Common myeloid progenitor, CD34-positive (primary cell): ENCODE measurements at regions not wholly inside any gene's neighbourhood (a gene's known extent, or its start where the extent isn't known, plus 50 kb on each side); places are given as distances from the start of the nearest gene placed in this dataset.
A peak's percentile ranks its signal among the peaks of the same experiment; 100 is the strongest.
"Not testable (repeated sequence)": the region's sequence is repeated elsewhere in the genome, so short reads cannot be mapped to it uniquely, and the experiment has no call there.

Experiments
- CTCF ChIA-PET: fragments of 350-600 bp; sonication (Branson Sonifier 250); formaldehyde crosslinking; loops from one replicate; lab custom pipeline; 2021; ENCODE audit warnings: antibody characterized with exemption; lab: Charles Lee
- POLR2A ChIA-PET: fragments of 350-600 bp; sonication (Branson Sonifier 250); formaldehyde crosslinking; loops from one replicate; lab custom pipeline; 2021; ENCODE audit warnings: antibody characterized with exemption; lab: Charles Lee
- DNase-seq, 3 donors: peaks; one replicate each; pipeline versions ENCODE4 v3.0.0 to v3.0.0-alpha.2; 2013
- H3K27ac ChIP-seq, 2 experiments: 1 replicate in 1 of 2; 2 replicates in 1 of 2; pipeline ENCODE4 v1.7.0; 2013; ENCODE audit warnings: inconsistent platforms in 2 of 2, low read length in 2 of 2, mild to moderate bottlenecking in 2 of 2, low read depth in 1 of 2, moderate library complexity in 1 of 2; ENCODE audit not compliant: severe bottlenecking in 2 of 2, insufficient read depth in 1 of 2, poor library complexity in 1 of 2
- H3K27me3 ChIP-seq, 5 experiments: replicated peaks in 2 of 5; 1 replicate in 3 of 5; 2 replicates in 2 of 5; pipeline versions ENCODE4 v1.6.1 to v1.7.0; 2013; ENCODE audit warnings: low read length in 4 of 5, mild to moderate bottlenecking in 2 of 5, moderate library complexity in 2 of 5, inconsistent platforms in 1 of 5; ENCODE audit not compliant: insufficient read depth in 5 of 5, control insufficient read depth in 4 of 5
- H3K36me3 ChIP-seq, 4 experiments: 1 replicate in 2 of 4; 2 replicates in 2 of 4; pipeline versions ENCODE4 v1.6.1 to v1.7.0; 2013; ENCODE audit warnings: low read length in 3 of 4, control low read depth in 1 of 4, mild to moderate bottlenecking in 1 of 4; ENCODE audit not compliant: control insufficient read depth in 4 of 4, insufficient read depth in 4 of 4
- H3K4me1 ChIP-seq, 4 experiments: 1 replicate in 3 of 4; 2 replicates in 1 of 4; pipeline versions ENCODE4 v1.6.1 to v1.7.1; 2013; ENCODE audit warnings: low read length in 3 of 4, mild to moderate bottlenecking in 3 of 4, control low read depth in 1 of 4, inconsistent platforms in 1 of 4, moderate library complexity in 1 of 4; ENCODE audit not compliant: control insufficient read depth in 4 of 4, insufficient read depth in 4 of 4; ENCODE audit errors: control extremely low read depth in 1 of 4
- H3K4me3 ChIP-seq, 7 experiments: 1 replicate in 4 of 7; 2 replicates in 3 of 7; pipeline versions ENCODE4 v1.5.1 to v1.7.0; 2013; ENCODE audit warnings: mild to moderate bottlenecking in 7 of 7, low read length in 6 of 7, moderate library complexity in 6 of 7, inconsistent platforms in 2 of 7, low read depth in 2 of 7, control low read depth in 1 of 7; ENCODE audit not compliant: insufficient read depth in 4 of 7, control insufficient read depth in 1 of 7; ENCODE audit errors: extremely low read depth in 1 of 7
- H3K9me3 ChIP-seq, 5 experiments: 1 replicate in 4 of 5; 2 replicates in 1 of 5; pipeline versions ENCODE4 v1.6.1 to v1.7.1; 2013; ENCODE audit warnings: low read length in 4 of 5, mild to moderate bottlenecking in 2 of 5, inconsistent platforms in 1 of 5, low read depth in 1 of 5, moderate library complexity in 1 of 5; ENCODE audit not compliant: control insufficient read depth in 4 of 5, insufficient read depth in 2 of 5; ENCODE audit errors: control extremely low read depth in 1 of 5
- WGBS: methylation state at CpG from one replicate; pipeline ENCODE4 v1.1.5; 2013; ENCODE audit not compliant: insufficient coverage; 5-methylcytosine and 5-hydroxymethylcytosine counted together

DNA sequence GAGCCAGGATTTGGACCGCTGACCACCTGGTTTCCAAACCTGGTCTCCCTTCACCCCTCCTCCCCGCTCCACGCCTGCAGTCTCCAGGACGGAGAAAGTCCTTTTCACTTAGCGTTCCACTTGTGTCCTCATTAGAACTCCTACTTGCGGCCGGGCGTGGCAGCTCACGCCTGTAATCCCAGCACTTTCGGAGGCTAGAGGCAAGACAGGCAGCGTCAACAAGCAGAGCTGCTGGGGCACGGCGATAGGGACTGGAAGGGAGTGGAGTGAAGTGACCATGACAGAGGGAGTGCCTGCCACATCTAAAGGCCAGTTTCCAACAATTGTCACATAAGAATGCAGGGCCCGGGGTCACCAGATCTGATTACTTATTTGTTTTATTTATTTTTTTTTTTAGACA lies 132.5 kb upstream of the NCOR2 start:
- H3K4me3 ChIP-seq: no peak overlapping the region
- peaks cover 0 to 3% (median 0%) of the 10 kb centered on the region in 5 experiments for H3K27me3 ChIP-seq
- ChIA-PET POLR2A (interaction anchor here (0.6 kb wide), 1 partner anchor 11 kb away, joined by 3 read pairs; no protein-coding TSS in a partner anchor), CTCF (interaction anchor here (0.9 kb wide), 1 partner anchor 63 kb away, joined by 3 read pairs; no protein-coding TSS in a partner anchor)
- no peaks in the 10 kb centered on the region for H3K9me3 ChIP-seq
- H3K4me1 ChIP-seq: peaks cover 0 to 22% (median 10%) of the 10 kb centered on the region in 4 experiments
- 91% methylated on average over 13 of the region's 14 CpGs for WGBS
- no peak for DNase-seq
- H3K36me3 ChIP-seq: no peaks in the 10 kb centered on the region
- H3K27ac ChIP-seq: no peak overlapping the region

DNA sequence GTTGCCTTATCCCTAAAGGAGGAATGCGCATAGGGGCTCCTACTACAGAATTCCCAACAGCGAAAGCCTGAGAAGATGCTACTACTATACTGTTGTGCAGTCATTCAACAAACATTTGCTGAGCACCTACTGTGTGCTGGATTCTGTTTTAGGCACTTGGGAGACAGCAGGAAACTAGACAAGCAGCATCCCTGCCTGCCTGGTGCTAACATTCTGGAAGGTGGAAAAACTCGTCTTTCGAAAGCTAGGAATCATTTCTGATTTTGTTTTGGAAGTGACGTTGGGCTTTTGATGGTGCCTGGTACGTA lies 131.5 kb upstream of the NCOR2 start:
- Histone ChIP-seq H3K36me3 (no peaks in the 10 kb centered on the region), H3K27me3 (peaks cover 0 to 3% (median 0%) of the 10 kb centered on the region in 5 experiments), H3K4me1 (peaks cover 3 to 30% (median 12%) of the 10 kb centered on the region in 4 experiments), H3K4me3 (no peak overlapping the region), H3K9me3 (no peaks in the 10 kb centered on the region), H3K27ac (no peak overlapping the region)
- WGBS: 96% methylated on average over 6 of the region's 6 CpGs
- CTCF ChIA-PET: interaction anchor here (1.9 kb wide), 1 partner anchor 9 kb away, joined by 14 read pairs; no protein-coding TSS in a partner anchor
- POLR2A ChIA-PET: no interaction called here
- DNase-seq: no peak

DNA sequence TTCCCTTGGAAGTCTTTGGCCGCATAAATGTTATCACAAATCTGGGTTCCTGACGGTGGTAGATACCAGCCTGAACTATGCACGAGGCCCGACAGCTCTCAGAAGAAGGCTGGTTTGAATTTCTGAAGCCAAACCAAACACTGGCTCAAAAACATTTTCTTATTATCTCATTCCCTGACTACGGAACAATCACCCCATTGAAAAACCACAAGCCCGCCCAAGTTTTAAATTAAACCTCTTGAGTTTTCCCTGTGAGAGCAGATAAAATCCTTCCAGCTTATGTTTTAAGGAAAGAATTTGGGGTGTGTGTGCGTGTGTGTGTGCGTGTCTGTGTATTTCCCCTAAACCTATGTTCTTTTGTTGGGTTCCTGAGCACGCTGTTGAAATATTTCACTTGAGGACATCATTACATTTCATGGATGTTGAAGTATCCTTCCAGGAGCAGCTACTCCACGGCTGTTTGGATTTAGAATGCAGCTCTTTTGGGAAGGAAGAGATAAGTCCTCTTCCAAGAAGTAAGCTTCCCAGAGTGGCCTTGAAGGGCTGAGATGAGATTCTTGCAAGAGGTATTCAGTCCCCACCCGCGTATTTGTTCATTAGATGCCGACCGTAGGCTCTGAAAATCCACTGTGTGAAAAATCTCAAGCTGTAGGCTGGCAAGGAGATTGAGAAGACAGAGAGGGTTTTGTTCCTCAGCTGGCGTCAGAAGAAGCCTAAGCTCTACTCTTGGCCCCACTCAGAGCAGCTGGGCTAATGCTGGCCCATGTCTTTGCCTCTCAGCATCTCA lies 131.0 kb upstream of the NCOR2 start:
- POLR2A ChIA-PET: no interaction called here
- Histone ChIP-seq H3K27me3 (peaks cover 0 to 3% (median 0%) of the 10 kb centered on the region in 5 experiments), H3K4me3 (no peak overlapping the region), H3K4me1 (peaks cover 3 to 30% (median 14%) of the 10 kb centered on the region in 4 experiments), H3K27ac (no peak overlapping the region), H3K9me3 (no peaks in the 10 kb centered on the region), H3K36me3 (no peaks in the 10 kb centered on the region)
- CTCF ChIA-PET: interaction anchor here (1.1 to 1.9 kb wide), 3 partner anchors 9 to 47 kb away, joined by 3 to 14 read pairs (median 4); no protein-coding TSS in a partner anchor
- WGBS: 26% methylated on average over 8 of the region's 15 CpGs
- DNase-seq: peak in 1 of 3 donors; percentile 31

DNA sequence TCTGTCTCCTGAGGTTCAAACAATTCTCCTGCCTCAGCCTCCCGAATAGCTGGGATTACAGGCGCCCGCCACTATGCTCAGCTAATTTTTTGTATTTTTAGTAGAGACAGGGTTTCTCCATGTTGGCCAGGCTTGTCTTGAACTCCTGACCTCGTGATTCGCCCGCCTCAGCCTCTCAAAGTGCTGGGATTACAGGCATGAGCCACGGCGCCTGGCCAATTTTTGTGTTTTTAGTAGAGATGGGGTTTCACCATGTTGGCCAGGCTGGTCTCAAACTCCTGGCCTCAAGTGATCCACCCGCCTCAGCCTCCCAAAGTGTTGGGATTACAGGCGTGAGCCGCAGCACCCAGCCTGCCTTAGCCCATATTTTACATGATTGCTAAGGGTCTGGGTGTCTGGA lies 130.3 kb upstream of the NCOR2 start:
- peaks cover 3 to 30% (median 14%) of the 10 kb centered on the region in 4 experiments for H3K4me1 ChIP-seq
- H3K9me3 ChIP-seq, H3K4me3 ChIP-seq, POLR2A ChIA-PET, H3K27ac ChIP-seq, H3K27me3 ChIP-seq, H3K36me3 ChIP-seq, DNase-seq: not testable (repeated sequence)
- 94% methylated on average over 6 of the region's 11 CpGs for WGBS
- CTCF ChIA-PET: interaction anchor here (1.1 to 1.9 kb wide), 3 partner anchors 10 to 48 kb away, joined by 3 to 14 read pairs (median 4); no protein-coding TSS in a partner anchor

DNA sequence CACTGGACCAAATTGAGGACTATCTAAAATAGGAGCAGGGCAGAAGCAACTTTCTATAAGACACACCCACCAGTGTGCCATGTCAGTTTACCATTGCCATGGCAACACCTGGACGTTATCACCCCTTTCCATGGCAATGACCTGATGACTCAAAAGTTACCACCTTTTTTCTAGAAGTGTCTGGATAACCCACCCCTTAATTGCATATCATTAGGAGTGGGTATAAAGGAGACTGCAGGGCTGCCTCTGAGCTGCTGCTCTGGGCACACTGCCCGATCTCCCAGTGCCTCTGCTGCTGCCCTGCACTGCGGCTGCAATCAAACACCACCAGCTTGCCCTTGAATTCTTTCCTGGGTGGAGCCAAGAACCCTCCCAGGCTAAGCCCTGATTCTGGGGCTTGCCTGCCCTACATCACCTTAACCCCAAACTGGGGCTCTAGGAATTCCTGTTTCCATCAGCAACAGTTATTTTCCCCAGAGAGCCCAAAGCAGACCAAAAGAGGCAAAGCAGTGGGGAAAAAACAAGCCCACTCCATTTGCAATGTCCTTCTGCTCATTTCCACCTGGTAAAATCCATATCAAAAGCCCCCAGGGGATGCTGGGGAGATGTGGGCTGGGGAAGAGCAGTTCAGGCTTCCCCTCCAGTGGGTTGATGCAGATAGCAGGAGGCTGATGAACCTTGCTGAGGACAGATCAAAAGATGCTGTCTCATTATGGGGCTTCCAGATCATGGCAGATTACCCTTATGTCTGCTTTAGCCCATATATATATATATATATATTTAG lies 129.5 kb upstream of the NCOR2 start:
- H3K9me3 ChIP-seq: peaks cover 0 to 12% (median 7%) of the 10 kb centered on the region in 5 experiments
- 45% methylated on average over 3 of the region's 3 CpGs for whole genome bisulfite sequencing
- ChIA-PET CTCF (interaction anchor here (1.4 to 1.8 kb wide), 2 partner anchors 9 kb away, joined by 3 to 6 read pairs; no protein-coding TSS in a partner anchor), POLR2A (no interaction called here)
- H3K4me3 ChIP-seq: no peak overlapping the region
- no peak overlapping the region for H3K27ac ChIP-seq
- peaks cover 0 to 3% (median 0%) of the 10 kb centered on the region in 5 experiments for H3K27me3 ChIP-seq
- DNase-seq: peak in 2 of 3 donors; percentile 55 to 72
- no peaks in the 10 kb centered on the region for H3K36me3 ChIP-seq
- peaks cover 3 to 30% (median 14%) of the 10 kb centered on the region in 4 experiments for H3K4me1 ChIP-seq

DNA sequence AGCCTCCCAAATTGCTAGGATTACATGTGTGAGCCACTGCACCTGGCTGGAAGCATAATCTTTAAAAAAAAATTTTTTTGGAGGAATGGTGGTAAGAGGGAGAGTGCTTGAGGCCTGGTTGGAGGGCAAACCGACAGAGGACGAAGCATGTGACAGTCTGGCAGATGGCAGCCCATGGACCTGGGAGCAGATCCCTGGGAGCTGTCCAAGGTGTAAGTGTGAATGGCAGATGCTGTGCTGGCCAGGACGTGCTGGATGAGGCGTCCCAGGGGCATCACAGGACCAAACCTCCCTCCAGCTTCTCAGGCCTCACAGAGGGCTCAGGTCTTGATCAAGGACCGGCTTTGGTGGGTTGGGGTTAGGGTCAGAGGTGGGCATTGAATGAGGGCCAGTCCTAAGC lies 128.4 kb upstream of the NCOR2 start:
- Histone ChIP-seq H3K9me3 (peaks cover 0 to 17% (median 9%) of the 10 kb centered on the region in 5 experiments), H3K27ac (no peak overlapping the region), H3K27me3 (peaks cover 0 to 3% (median 0%) of the 10 kb centered on the region in 5 experiments), H3K4me3 (no peak overlapping the region), H3K36me3 (no peaks in the 10 kb centered on the region), H3K4me1 (peaks cover 3 to 30% (median 14%) of the 10 kb centered on the region in 4 experiments)
- DNase-seq: no peak
- CTCF ChIA-PET: interaction anchor here (1.2 to 1.8 kb wide), 3 partner anchors 8 to 38 kb away, joined by 3 to 6 read pairs (median 4); no protein-coding TSS in a partner anchor
- WGBS: 95% methylated on average over 4 of the region's 5 CpGs
- POLR2A ChIA-PET: interaction anchor here (0.6 kb wide), 1 partner anchor 17 kb away, joined by 3 read pairs; no protein-coding TSS in a partner anchor
